SK-N-SH (cell line): ENCODE measurements at regions not wholly inside any gene's neighbourhood (a gene's known extent, or its start where the extent isn't known, plus 50 kb on each side); places are given as distances from the start of the nearest gene placed in this dataset.

Experiments used
- CTCF ChIA-PET: fragments of 300-600, 350-600 bp; formaldehyde crosslinking; extraction: SDS; loops from one replicate; lab custom pipeline; 2021; lab: Yijun Ruan, JAX
- POLR2A ChIA-PET: fragments of 350-600 bp; sonication (Branson Sonifier 250); formaldehyde crosslinking; extraction: SDS; loops from one replicate; lab custom pipeline; 2020; ENCODE audit warnings: antibody characterized with exemption, inconsistent platforms; lab: Yijun Ruan, JAX
- DNase-seq: peaks from one replicate; pipeline ENCODE4 v3.0.0; 2012
- H2AFZ ChIP-seq: fragments of 200-600 bp; sonication (generic); 2 replicates; pipeline ENCODE4 v1.8.1; 2016; ENCODE audit warnings: antibody characterized with exemption, mild to moderate bottlenecking, low read depth
- H3F3A ChIP-seq: fragments of 200-600 bp; sonication (generic); replicated peaks from 2 replicates; pipeline ENCODE3; 2016; ENCODE audit warnings: antibody characterized with exemption, mild to moderate bottlenecking; ENCODE audit not compliant: insufficient read depth
- H3K27ac ChIP-seq, 2 experiments: fragments of 200-500 bp in 1 of 2; fragments of 200-600 bp in 1 of 2; sonication (Bioruptor generic) in 1 of 2; sonication (generic), shearing (Covaris generic) in 1 of 2; 2 replicates each; pipeline versions ENCODE4 v1.5.1 to v1.6.1; 2014 to 2016; ENCODE audit warnings: low read depth in 2 of 2, inconsistent platforms in 1 of 2, low read length in 1 of 2, mild to moderate bottlenecking in 1 of 2, mixed read lengths in 1 of 2
- H3K27me3 ChIP-seq: fragments of 200-600 bp; sonication (generic), shearing (Covaris generic); 2 replicates; pipeline ENCODE4 v1.6.1; 2016; ENCODE audit warnings: mixed run types; ENCODE audit not compliant: insufficient read depth
- H3K36me3 ChIP-seq, 2 experiments: fragments of 200-500 bp in 1 of 2; fragments of 200-600 bp in 1 of 2; sonication (Bioruptor generic) in 1 of 2; sonication (generic) in 1 of 2; replicated peaks in 1 of 2; 2 replicates each; pipeline versions ENCODE3 to v1.5.1; 2014 to 2016; ENCODE audit warnings: low read length in 1 of 2, mild to moderate bottlenecking in 1 of 2; ENCODE audit not compliant: insufficient read depth in 2 of 2, control insufficient read depth in 1 of 2
- H3K4me1 ChIP-seq, 2 experiments: fragments of 200-500 bp in 1 of 2; fragments of 200-600 bp in 1 of 2; sonication (Bioruptor generic) in 1 of 2; sonication (generic), shearing (Covaris generic) in 1 of 2; 2 replicates each; pipeline versions ENCODE4 v1.5.1 to v1.6.1; 2014 to 2016; ENCODE audit warnings: low read depth in 1 of 2, low read length in 1 of 2, mixed run types in 1 of 2; ENCODE audit not compliant: insufficient read depth in 2 of 2, control insufficient read depth in 1 of 2
- H3K4me2 ChIP-seq: fragments of 200-600 bp; sonication (generic), shearing (Covaris generic); 2 replicates; pipeline ENCODE4 v1.6.1; 2017; ENCODE audit warnings: mixed run types
- H3K4me3 ChIP-seq, 2 experiments: fragments of 200-500 bp in 1 of 2; fragments of 200-600 bp in 1 of 2; sonication (Bioruptor generic) in 1 of 2; sonication (generic), shearing (Covaris generic) in 1 of 2; 2 replicates each; pipeline versions ENCODE4 v1.5.1 to v1.8.1; 2014 to 2016; ENCODE audit warnings: low read depth in 2 of 2, inconsistent platforms in 1 of 2, low read length in 1 of 2, mild to moderate bottlenecking in 1 of 2, mixed read lengths in 1 of 2, moderate library complexity in 1 of 2
- H3K79me2 ChIP-seq: fragments of 200-600 bp; sonication (generic); 2 replicates; pipeline ENCODE4 v1.8.1; 2017; ENCODE audit warnings: mild to moderate bottlenecking; ENCODE audit not compliant: insufficient read depth
- H3K9ac ChIP-seq: fragments of 200-600 bp; sonication (generic); 2 replicates; pipeline ENCODE4 v1.6.1; 2017; ENCODE audit warnings: mixed run types
- H3K9me2 ChIP-seq: fragments of 200-600 bp; sonication (generic); 2 replicates; pipeline ENCODE4 v1.6.1; 2017; ENCODE audit warnings: mixed run types
- H3K9me3 ChIP-seq: fragments of 200-600 bp; sonication (generic); 2 replicates; pipeline ENCODE4 v1.6.1; 2017; ENCODE audit warnings: mixed run types, mild to moderate bottlenecking, moderate library complexity
- H4K20me1 ChIP-seq: fragments of 200-600 bp; sonication (generic); 2 replicates; pipeline ENCODE4 v1.6.1; 2017; ENCODE audit warnings: mild to moderate bottlenecking, mixed run types; ENCODE audit not compliant: insufficient read depth
- CHD2 ChIP-seq: fragments of 150-350 bp; IDR thresholded peaks from 2 replicates; pipeline ENCODE4 v1.6.1; 2018; ENCODE audit warnings: low read length; ENCODE audit not compliant: partially characterized antibody
- ELF1 ChIP-seq: IDR thresholded peaks from 2 replicates; pipeline ENCODE4 v1.4.0; 2012
- EZH2phosphoT487 ChIP-seq: fragments of 200-600 bp; sonication (generic); IDR thresholded peaks from 2 replicates; pipeline ENCODE4 v1.6.1; 2017; ENCODE audit warnings: low read depth, mixed run types, mild to moderate bottlenecking, antibody characterized with exemption, moderate library complexity, borderline replicate concordance
- GABPA ChIP-seq: IDR thresholded peaks from 2 replicates; pipeline ENCODE4 v1.4.0; 2012; ENCODE audit warnings: low read depth, mild to moderate bottlenecking
- MEF2A ChIP-seq: IDR thresholded peaks from 2 replicates; pipeline ENCODE4 v1.4.0; 2012; ENCODE audit warnings: low read depth, borderline replicate concordance
- NFIC ChIP-seq: IDR thresholded peaks from 2 replicates; pipeline ENCODE4 v1.4.0; 2012; ENCODE audit warnings: borderline replicate concordance
- POLR2AphosphoS5 ChIP-seq: IDR thresholded peaks from 2 replicates; pipeline ENCODE4 v1.6.1; 2012; ENCODE audit warnings: low read depth, low read length
- RAD21 ChIP-seq: IDR thresholded peaks from 2 replicates; pipeline ENCODE4 v1.6.1; 2012; ENCODE audit warnings: mild to moderate bottlenecking, low read length
- RCOR1 ChIP-seq: fragments of 150-350 bp; IDR thresholded peaks from 2 replicates; pipeline ENCODE4 v1.6.1; 2017; ENCODE audit warnings: antibody characterized with exemption, low read length
- RFX5 ChIP-seq: IDR thresholded peaks from 2 replicates; pipeline ENCODE4 v1.6.1; 2012; ENCODE audit warnings: mild to moderate bottlenecking, improper control_type of control experiment, low read length
- TCF12 ChIP-seq: IDR thresholded peaks from 2 replicates; pipeline ENCODE4 v1.4.0; 2012
- TEAD4 ChIP-seq: IDR thresholded peaks from 2 replicates; pipeline ENCODE4 v1.4.0; 2012; ENCODE audit warnings: mild to moderate bottlenecking, borderline replicate concordance; ENCODE audit not compliant: insufficient read depth
- YY1 ChIP-seq: IDR thresholded peaks from 2 replicates; pipeline ENCODE4 v1.4.0; 2012; ENCODE audit warnings: low read depth, mild to moderate bottlenecking
- WGBS: methylation state at CpG from one replicate; pipeline ENCODE4 v1.1.6; 2017; ENCODE audit warnings: low lambda C conversion rate; 5-methylcytosine and 5-hydroxymethylcytosine counted together
- TF ChIP-seq, protein P1 (sequence below): IDR thresholded peaks from 2 replicates; pipeline ENCODE4 v1.4.0; 2012; ENCODE audit warnings: low read depth
- TF ChIP-seq, protein P2 (sequence below): fragments of 150-350 bp; IDR thresholded peaks from 2 replicates; pipeline ENCODE4 v1.6.1; 2016; ENCODE audit warnings: mild to moderate bottlenecking, low read depth, low read length
- TF ChIP-seq, protein P3 (sequence below): IDR thresholded peaks from 2 replicates; pipeline ENCODE4; 2012
- TF ChIP-seq, protein P4 (sequence below): fragments of 200-600 bp; sonication (generic); IDR thresholded peaks from 2 replicates; pipeline ENCODE4 v1.6.1; 2017; ENCODE audit warnings: antibody characterized with exemption, mild to moderate bottlenecking, moderate library complexity

DNA sequence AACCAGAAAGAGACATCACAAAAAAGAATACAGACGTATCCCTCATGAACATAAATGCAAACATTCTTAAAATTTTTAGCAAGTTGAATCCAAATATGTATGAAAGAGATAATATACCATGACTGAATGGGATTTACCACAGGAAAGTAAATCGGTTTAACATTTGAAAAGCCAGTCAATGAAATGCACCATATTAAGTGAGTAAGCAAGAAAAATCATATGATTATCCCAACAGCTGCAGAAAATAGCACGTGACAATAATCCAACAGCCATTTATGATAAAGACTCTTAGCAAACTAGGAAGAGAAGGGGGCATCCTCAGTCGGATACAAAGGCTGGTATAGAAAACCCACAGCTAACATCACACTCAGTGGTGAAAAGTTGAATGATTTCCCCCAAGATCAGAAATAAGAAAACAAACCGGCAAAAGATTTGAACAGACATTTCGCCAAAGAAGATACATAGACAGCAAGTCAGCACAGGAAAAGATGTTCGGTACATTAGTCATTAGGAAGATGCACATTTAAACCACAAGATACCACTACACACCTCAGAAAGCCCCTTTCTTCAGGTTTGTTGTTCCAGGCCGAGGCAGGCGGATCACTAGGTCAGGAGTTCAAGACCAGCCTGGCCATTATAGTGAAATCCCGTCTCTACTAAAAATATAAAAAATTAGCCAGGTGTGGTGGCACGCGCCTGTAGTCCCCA is 144.3 kb downstream of the INHBB start:
- DNase-seq = no peak
- H3K79me2 ChIP-seq = no peaks in the 10 kb centered on the region
- no peak overlapping the region for H2AFZ ChIP-seq
- CTCF ChIA-PET = no interaction called here
- H4K20me1 ChIP-seq = no peaks in the 10 kb centered on the region
- POLR2A ChIA-PET = no interaction called here
- no peaks in the 10 kb centered on the region for H3K36me3 ChIP-seq
- no peak overlapping the region for H3K4me2 ChIP-seq
- WGBS = 69% methylated on average over 12 of the region's 12 CpGs
- no peaks in the 10 kb centered on the region for H3K9me3 ChIP-seq
- H3F3A ChIP-seq = no peaks in the 10 kb centered on the region
- no peak overlapping the region for H3K9ac ChIP-seq
- no peak overlapping the region for H3K4me3 ChIP-seq
- no peaks in the 10 kb centered on the region for H3K4me1 ChIP-seq
- TF ChIP-seq TCF12 (no peak), MEF2A (no peak), GABPA (no peak), TEAD4 (no peak), ELF1 (no peak), RAD21 (no peak), RCOR1 (no peak), POLR2AphosphoS5 (no peak), RFX5 (no peak), CHD2 (no peak), NFIC (no peak), YY1 (no peak), EZH2phosphoT487 (no peak)
- TF ChIP-seq, protein P1, sequence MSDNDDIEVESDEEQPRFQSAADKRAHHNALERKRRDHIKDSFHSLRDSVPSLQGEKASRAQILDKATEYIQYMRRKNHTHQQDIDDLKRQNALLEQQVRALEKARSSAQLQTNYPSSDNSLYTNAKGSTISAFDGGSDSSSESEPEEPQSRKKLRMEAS = no peak
- TF ChIP-seq, protein P2, sequence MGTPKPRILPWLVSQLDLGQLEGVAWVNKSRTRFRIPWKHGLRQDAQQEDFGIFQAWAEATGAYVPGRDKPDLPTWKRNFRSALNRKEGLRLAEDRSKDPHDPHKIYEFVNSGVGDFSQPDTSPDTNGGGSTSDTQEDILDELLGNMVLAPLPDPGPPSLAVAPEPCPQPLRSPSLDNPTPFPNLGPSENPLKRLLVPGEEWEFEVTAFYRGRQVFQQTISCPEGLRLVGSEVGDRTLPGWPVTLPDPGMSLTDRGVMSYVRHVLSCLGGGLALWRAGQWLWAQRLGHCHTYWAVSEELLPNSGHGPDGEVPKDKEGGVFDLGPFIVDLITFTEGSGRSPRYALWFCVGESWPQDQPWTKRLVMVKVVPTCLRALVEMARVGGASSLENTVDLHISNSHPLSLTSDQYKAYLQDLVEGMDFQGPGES = no peak
- TF ChIP-seq, protein P3, sequence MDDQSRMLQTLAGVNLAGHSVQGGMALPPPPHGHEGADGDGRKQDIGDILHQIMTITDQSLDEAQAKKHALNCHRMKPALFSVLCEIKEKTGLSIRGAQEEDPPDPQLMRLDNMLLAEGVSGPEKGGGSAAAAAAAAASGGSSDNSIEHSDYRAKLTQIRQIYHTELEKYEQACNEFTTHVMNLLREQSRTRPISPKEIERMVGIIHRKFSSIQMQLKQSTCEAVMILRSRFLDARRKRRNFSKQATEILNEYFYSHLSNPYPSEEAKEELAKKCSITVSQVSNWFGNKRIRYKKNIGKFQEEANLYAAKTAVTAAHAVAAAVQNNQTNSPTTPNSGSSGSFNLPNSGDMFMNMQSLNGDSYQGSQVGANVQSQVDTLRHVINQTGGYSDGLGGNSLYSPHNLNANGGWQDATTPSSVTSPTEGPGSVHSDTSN = no peak
- TF ChIP-seq, protein P4, sequence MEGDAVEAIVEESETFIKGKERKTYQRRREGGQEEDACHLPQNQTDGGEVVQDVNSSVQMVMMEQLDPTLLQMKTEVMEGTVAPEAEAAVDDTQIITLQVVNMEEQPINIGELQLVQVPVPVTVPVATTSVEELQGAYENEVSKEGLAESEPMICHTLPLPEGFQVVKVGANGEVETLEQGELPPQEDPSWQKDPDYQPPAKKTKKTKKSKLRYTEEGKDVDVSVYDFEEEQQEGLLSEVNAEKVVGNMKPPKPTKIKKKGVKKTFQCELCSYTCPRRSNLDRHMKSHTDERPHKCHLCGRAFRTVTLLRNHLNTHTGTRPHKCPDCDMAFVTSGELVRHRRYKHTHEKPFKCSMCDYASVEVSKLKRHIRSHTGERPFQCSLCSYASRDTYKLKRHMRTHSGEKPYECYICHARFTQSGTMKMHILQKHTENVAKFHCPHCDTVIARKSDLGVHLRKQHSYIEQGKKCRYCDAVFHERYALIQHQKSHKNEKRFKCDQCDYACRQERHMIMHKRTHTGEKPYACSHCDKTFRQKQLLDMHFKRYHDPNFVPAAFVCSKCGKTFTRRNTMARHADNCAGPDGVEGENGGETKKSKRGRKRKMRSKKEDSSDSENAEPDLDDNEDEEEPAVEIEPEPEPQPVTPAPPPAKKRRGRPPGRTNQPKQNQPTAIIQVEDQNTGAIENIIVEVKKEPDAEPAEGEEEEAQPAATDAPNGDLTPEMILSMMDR = no peak
- TF ChIP-seq, all 33 proteins: peak for 0
- no peaks in the 10 kb centered on the region for H3K9me2 ChIP-seq
- H3K27me3 ChIP-seq = no peaks in the 10 kb centered on the region; the same call in 1 of the 2 replicates
- H3K27ac ChIP-seq = no peak overlapping the region
